PC-3 (cell line): ENCODE measurements at regions not wholly inside any gene's neighbourhood (a gene's known extent, or its start where the extent isn't known, plus 50 kb on each side); places are given as distances from the start of the nearest gene placed in this dataset.

Source experiments
- CTCF ChIP-seq: fragments of 300-600 bp; sonication (generic); conservative IDR thresholded peaks from 2 replicates; pipeline ENCODE4 v1.5.1; 2017; ENCODE audit warnings: antibody characterized with exemption, low read depth, mild to moderate bottlenecking, low read length
- EZH2 ChIP-seq: fragments of 300-600 bp; sonication (generic); IDR thresholded peaks from one replicate; pipeline ENCODE4 v1.6.1; 2017; ENCODE audit warnings: antibody characterized with exemption, mild to moderate bottlenecking, low read length; ENCODE audit not compliant: unreplicated experiment

DNA sequence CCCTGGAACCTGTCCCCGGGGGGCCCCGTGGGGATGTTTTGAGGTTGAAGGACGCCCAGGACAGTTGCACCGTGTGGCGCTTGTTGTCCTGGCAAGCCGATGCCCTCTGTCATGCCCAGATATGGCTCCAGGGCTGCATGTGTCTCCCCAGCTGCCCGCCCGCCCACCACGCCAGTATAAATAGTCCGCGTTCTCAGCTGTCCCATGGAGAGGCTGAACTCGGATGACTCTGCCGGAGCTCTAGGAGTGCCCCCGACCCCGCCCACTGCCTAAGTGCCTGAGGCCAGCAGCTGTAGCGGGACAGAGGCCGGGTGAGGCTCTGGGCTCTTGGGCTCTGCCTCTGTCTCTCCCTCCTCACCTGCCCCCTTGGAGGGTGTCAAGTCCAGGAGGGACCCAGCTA is 83.0 kb upstream of the GATA5 start:
- TF ChIP-seq CTCF (no peak), EZH2 (no peak)
